Dedifferentiated amniotic fluid mesenchymal stem cell (primary cell): ENCODE measurements at regions not wholly inside any gene's neighbourhood (a gene's known extent, or its start where the extent isn't known, plus 50 kb on each side); places are given as distances from the start of the nearest gene placed in this dataset.

Experiments used
- DNase-seq: peaks from one replicate; pipeline ENCODE4 v3.0.0-alpha.2; 2016; ENCODE audit errors: extremely low spot score

- no peak for DNase-seq
Observed at GRCh38 chr2:177056481-177056929, 156.1 kb upstream of the HNRNPA3 start.

- DNase-seq = no peak
Observed at GRCh38 chr2:177058747-177059146, 153.8 kb upstream of the HNRNPA3 start.

- DNase-seq = no peak
Observed at GRCh38 chr2:177059293-177059692, 153.3 kb upstream of the HNRNPA3 start.

GRCh38 chr2:177063331-177063730, 149.3 kb upstream of the HNRNPA3 start:
- DNase-seq = no peak

- DNase-seq = no peak
Observed at GRCh38 chr2:177064422-177064821, 148.2 kb upstream of the HNRNPA3 start.

GRCh38 chr2:177068967-177069366, 143.6 kb upstream of the HNRNPA3 start:
- no peak for DNase-seq

- DNase-seq = no peak
Observed at GRCh38 chr2:177072090-177072489, 140.5 kb upstream of the HNRNPA3 start.

GRCh38 chr2:177073611-177074010, 139.0 kb upstream of the HNRNPA3 start:
- no peak for DNase-seq

GRCh38 chr2:177074099-177074710, 138.4 kb upstream of the HNRNPA3 start:
- no peak for DNase-seq

- no peak for DNase-seq
Observed at GRCh38 chr2:177075254-177075653, 137.3 kb upstream of the HNRNPA3 start.

- no peak for DNase-seq
Observed at GRCh38 chr2:177076636-177077179, 135.9 kb upstream of the HNRNPA3 start.

- DNase-seq = no peak
Observed at GRCh38 chr2:177077778-177078177, 134.8 kb upstream of the HNRNPA3 start.

GRCh38 chr2:177078416-177078815, 134.2 kb upstream of the HNRNPA3 start:
- no peak for DNase-seq

GRCh38 chr2:177078855-177079254, 133.7 kb upstream of the HNRNPA3 start:
- DNase-seq = no peak

GRCh38 chr2:177080746-177081284, 131.8 kb upstream of the HNRNPA3 start:
- DNase-seq = no peak

- DNase-seq = no peak
Observed at GRCh38 chr2:177084607-177085006, 128.0 kb upstream of the HNRNPA3 start.

GRCh38 chr2:177088529-177088928, 124.1 kb upstream of the HNRNPA3 start:
- DNase-seq = no peak

- DNase-seq = no peak
Observed at GRCh38 chr2:177090967-177091366, 121.6 kb upstream of the HNRNPA3 start.

GRCh38 chr2:177093371-177093770, 119.2 kb upstream of the HNRNPA3 start:
- no peak for DNase-seq

GRCh38 chr2:177098001-177098613, 114.5 kb upstream of the HNRNPA3 start:
- DNase-seq = no peak

GRCh38 chr2:177101930-177102329, 110.7 kb upstream of the HNRNPA3 start:
- DNase-seq = no peak

GRCh38 chr2:177106212-177106611, 106.4 kb upstream of the HNRNPA3 start:
- DNase-seq = no peak

- DNase-seq = no peak
Observed at GRCh38 chr2:177108890-177109289, 103.7 kb upstream of the HNRNPA3 start.
